ENCODE measurements at regions not wholly inside any gene's neighbourhood (a gene's known extent, or its start where the extent isn't known, plus 50 kb on each side); places are given as distances from the start of the nearest gene placed in this dataset.

GRCh38 chr7:80346704-80347103, 165.2 kb downstream of the GNAT3 start:
- ChIA-PET POLR2A (no interaction called here), CTCF (interaction anchor here (0.7 kb wide), 1 partner anchor 1147 kb away, joined by 3 read pairs; no protein-coding TSS in a partner anchor)
- Mint-ChIP-seq H3K9me3 (ENCODE audit: low read depth) (no peaks in the 10 kb centered on the region), H3K27ac (no peak overlapping the region), H3K4me1 (peaks cover 11% of the 10 kb centered on the region), H3K27me3 (no peaks in the 10 kb centered on the region), H3K36me3 (ENCODE audit: low read depth) (no peaks in the 10 kb centered on the region), H3K4me3 (no peak overlapping the region)
- ATAC-seq (peak; percentile 97), DNase-seq (no peak)
- intact Hi-C loops (cut with DNase I, micrococcal nuclease) = loop anchor here (1.0 to 10.0 kb wide), 5 partner anchors 34 to 212 kb away; partner anchors contain the start of gene GNAI1 (in 2 of the 2)

- H3K27me3 Mint-ChIP-seq = no peaks in the 10 kb centered on the region
- H3K4me1 Mint-ChIP-seq = peaks cover 2% of the 10 kb centered on the region
- no peaks in the 10 kb centered on the region for H3K9me3 Mint-ChIP-seq (ENCODE audit: low read depth)
- H3K36me3 Mint-ChIP-seq (ENCODE audit: low read depth) = no peaks in the 10 kb centered on the region
- H3K4me3 Mint-ChIP-seq = no peak overlapping the region
- ChIA-PET CTCF (no interaction called here), POLR2A (no interaction called here)
- no peak for DNase-seq
- no peak overlapping the region for H3K27ac Mint-ChIP-seq
- intact Hi-C loops (cut with DNase I, micrococcal nuclease) = no loop called here
- no peak for ATAC-seq
Measured at GRCh38 chr7:80335511-80336231, 176.2 kb downstream of the GNAT3 start.

- DNase-seq (no peak), ATAC-seq (no peak)
- CTCF ChIA-PET = no interaction called here
- Mint-ChIP-seq H3K4me1 (peaks cover 2% of the 10 kb centered on the region), H3K27ac (no peak overlapping the region), H3K9me3 (ENCODE audit: low read depth) (no peaks in the 10 kb centered on the region), H3K36me3 (ENCODE audit: low read depth) (no peaks in the 10 kb centered on the region), H3K4me3 (no peak overlapping the region), H3K27me3 (no peaks in the 10 kb centered on the region)
- POLR2A ChIA-PET = no interaction called here
- intact Hi-C loops (cut with DNase I, micrococcal nuclease) = no loop called here
Measured at GRCh38 chr7:80334908-80335307, 177.0 kb downstream of the GNAT3 start.

- Mint-ChIP-seq H3K9me3 (ENCODE audit: low read depth) (no peaks in the 10 kb centered on the region), H3K27ac (no peak overlapping the region), H3K36me3 (ENCODE audit: low read depth) (no peaks in the 10 kb centered on the region), H3K27me3 (no peaks in the 10 kb centered on the region), H3K4me3 (no peak overlapping the region), H3K4me1 (peaks cover 2% of the 10 kb centered on the region)
- DNase-seq = no peak
- ChIA-PET CTCF (no interaction called here), POLR2A (no interaction called here)
- ATAC-seq = no peak
- intact Hi-C loops (cut with DNase I, micrococcal nuclease) = no loop called here
Measured at GRCh38 chr7:80334196-80334595, 177.7 kb downstream of the GNAT3 start.

GRCh38 chr7:80333040-80333439, 178.8 kb downstream of the GNAT3 start:
- peaks cover 2% of the 10 kb centered on the region for H3K4me1 Mint-ChIP-seq
- H3K4me3 Mint-ChIP-seq = no peak overlapping the region
- POLR2A ChIA-PET = no interaction called here
- CTCF ChIA-PET = no interaction called here
- H3K36me3 Mint-ChIP-seq (ENCODE audit: low read depth) = no peaks in the 10 kb centered on the region
- ATAC-seq (no peak), DNase-seq (no peak)
- no peak overlapping the region for H3K27ac Mint-ChIP-seq
- peaks cover 1% of the 10 kb centered on the region for H3K9me3 Mint-ChIP-seq (ENCODE audit: low read depth)
- intact Hi-C loops (cut with DNase I, micrococcal nuclease) = no loop called here
- no peaks in the 10 kb centered on the region for H3K27me3 Mint-ChIP-seq

GRCh38 chr7:80330434-80330833, 181.4 kb downstream of the GNAT3 start:
- Mint-ChIP-seq H3K4me1 (peaks cover 2% of the 10 kb centered on the region), H3K9me3 (ENCODE audit: low read depth) (peaks cover 3% of the 10 kb centered on the region), H3K27me3 (no peaks in the 10 kb centered on the region), H3K4me3 (no peak overlapping the region), H3K36me3 (ENCODE audit: low read depth) (no peaks in the 10 kb centered on the region), H3K27ac (no peak overlapping the region)
- ATAC-seq = no peak
- ChIA-PET POLR2A (no interaction called here), CTCF (no interaction called here)
- intact Hi-C loops (cut with DNase I, micrococcal nuclease) = no loop called here
- DNase-seq = no peak

- DNase-seq (no peak), ATAC-seq (no peak)
- Mint-ChIP-seq H3K4me1 (no peaks in the 10 kb centered on the region), H3K36me3 (ENCODE audit: low read depth) (no peaks in the 10 kb centered on the region), H3K27ac (no peak overlapping the region), H3K9me3 (ENCODE audit: low read depth) (peaks cover 5% of the 10 kb centered on the region), H3K4me3 (no peak overlapping the region), H3K27me3 (no peaks in the 10 kb centered on the region)
- intact Hi-C loops (cut with DNase I, micrococcal nuclease) = no loop called here
- ChIA-PET CTCF (no interaction called here), POLR2A (no interaction called here)
Measured at GRCh38 chr7:80324032-80324431, 187.8 kb downstream of the GNAT3 start.

- intact Hi-C loops (cut with DNase I, micrococcal nuclease) = no loop called here
- ATAC-seq = no peak
- CTCF ChIA-PET = interaction anchor here (0.7 to 0.8 kb wide), 2 partner anchors 19 to 1415 kb away, joined by 3 to 4 read pairs; no protein-coding TSS in a partner anchor
Measured at GRCh38 chr7:80319461-80319860, 184.8 kb downstream of the GNAI1 start.

GRCh38 chr7:80318081-80318480, 183.4 kb downstream of the GNAI1 start:
- DNase-seq (no peak), ATAC-seq (no peak)
- ChIA-PET CTCF (no interaction called here), POLR2A (no interaction called here)
- Mint-ChIP-seq H3K9me3 (ENCODE audit: low read depth) (peaks cover 2% of the 10 kb centered on the region), H3K4me3 (no peak overlapping the region), H3K4me1 (no peaks in the 10 kb centered on the region), H3K27ac (no peak overlapping the region), H3K36me3 (ENCODE audit: low read depth) (no peaks in the 10 kb centered on the region), H3K27me3 (no peaks in the 10 kb centered on the region)
- intact Hi-C loops (cut with DNase I, micrococcal nuclease) = no loop called here

More at GRCh38 chr7:80319461-80319860, 184.8 kb downstream of the GNAI1 start:
- POLR2A ChIA-PET = no interaction called here
- no peak overlapping the region for H3K27ac Mint-ChIP-seq
- no peak for DNase-seq
- peaks cover 5% of the 10 kb centered on the region for H3K9me3 Mint-ChIP-seq (ENCODE audit: low read depth)
- H3K4me3 Mint-ChIP-seq = no peak overlapping the region
- no peaks in the 10 kb centered on the region for H3K27me3 Mint-ChIP-seq
- no peaks in the 10 kb centered on the region for H3K36me3 Mint-ChIP-seq (ENCODE audit: low read depth)
- no peaks in the 10 kb centered on the region for H3K4me1 Mint-ChIP-seq

- ChIA-PET POLR2A (no interaction called here), CTCF (no interaction called here)
- intact Hi-C loops (cut with DNase I, micrococcal nuclease) = no loop called here
- Mint-ChIP-seq H3K27ac (no peak overlapping the region), H3K36me3 (ENCODE audit: low read depth) (no peaks in the 10 kb centered on the region), H3K9me3 (ENCODE audit: low read depth) (peaks cover 3% of the 10 kb centered on the region), H3K4me1 (peaks cover 6% of the 10 kb centered on the region), H3K4me3 (no peak overlapping the region), H3K27me3 (no peaks in the 10 kb centered on the region)
- no peak for ATAC-seq
- no peak for DNase-seq
Measured at GRCh38 chr7:80316811-80317210, 182.2 kb downstream of the GNAI1 start.

GRCh38 chr7:80313716-80314115, 179.1 kb downstream of the GNAI1 start:
- intact Hi-C loops (cut with DNase I, micrococcal nuclease) = loop anchor here in 1 of 2 experiments (5.0 kb wide), 1 partner anchor 34 kb away; no protein-coding TSS in a partner anchor
- DNase-seq (no peak), ATAC-seq (no peak)
- Mint-ChIP-seq H3K4me3 (no peak overlapping the region), H3K9me3 (ENCODE audit: low read depth) (peaks cover 7% of the 10 kb centered on the region), H3K4me1 (peaks cover 27% of the 10 kb centered on the region), H3K27ac (no peak overlapping the region), H3K27me3 (no peaks in the 10 kb centered on the region), H3K36me3 (ENCODE audit: low read depth) (no peaks in the 10 kb centered on the region)
- ChIA-PET CTCF (interaction anchor here (0.7 kb wide), 1 partner anchor 100 kb away, joined by 4 read pairs; no protein-coding TSS in a partner anchor), POLR2A (no interaction called here)

- ATAC-seq = no peak
- intact Hi-C loops (cut with DNase I, micrococcal nuclease) = loop anchor here in 1 of 2 experiments (5.0 kb wide), 1 partner anchor 34 kb away; no protein-coding TSS in a partner anchor
- Mint-ChIP-seq H3K4me3 (no peak overlapping the region), H3K4me1 (peaks cover 27% of the 10 kb centered on the region), H3K27ac (no peak overlapping the region), H3K9me3 (ENCODE audit: low read depth) (peaks cover 7% of the 10 kb centered on the region), H3K27me3 (no peaks in the 10 kb centered on the region), H3K36me3 (ENCODE audit: low read depth) (no peaks in the 10 kb centered on the region)
- no peak for DNase-seq
- CTCF ChIA-PET = interaction anchor here (0.6 to 0.9 kb wide), 3 partner anchors 11 to 1129 kb away, joined by 3 read pairs; no protein-coding TSS in a partner anchor
- POLR2A ChIA-PET = no interaction called here
Measured at GRCh38 chr7:80313067-80313626, 178.5 kb downstream of the GNAI1 start.
